ENCODE measurements at regions not wholly inside any gene's neighbourhood (a gene's known extent, or its start where the extent isn't known, plus 50 kb on each side); places are given as distances from the start of the nearest gene placed in this dataset.

- TF ChIP-seq CTCF (IDR thresholded peaks at IDR 0.05; ENCODE audit: low read depth, low read length, missing input control) (no peak), FOXA1 (IDR thresholded peaks at IDR 0.05) (no peak), ATF3 (IDR thresholded peaks at IDR 0.05) (no peak), YY1 (IDR thresholded peaks at IDR 0.05) (no peak), ZBTB33 (IDR thresholded peaks at IDR 0.05) (no peak), SP1 (IDR thresholded peaks at IDR 0.05) (no peak), REST (IDR thresholded peaks at IDR 0.05) (no peak), MAX (IDR thresholded peaks at IDR 0.05) (no peak), RXRA (IDR thresholded peaks at IDR 0.05) (no peak), GABPA (IDR thresholded peaks at IDR 0.05 in 1 of 2, conservative IDR thresholded peaks at IDR 0.05 in 1 of 2) (no peak), RAD21 (IDR thresholded peaks at IDR 0.05) (no peak), HNF4A (conservative IDR thresholded peaks at IDR 0.05) (no peak), EGR1 (IDR thresholded peaks at IDR 0.05; ENCODE audit: low read depth in 2 of 2) (no peak), JUND (IDR thresholded peaks at IDR 0.05) (no peak)
Observed at GRCh38 chr20:52809003-52809402, 163.2 kb upstream of the TSHZ2 start.
